ENCODE measurements at regions not wholly inside any gene's neighbourhood (a gene's known extent, or its start where the extent isn't known, plus 50 kb on each side); places are given as distances from the start of the nearest gene placed in this dataset.

- no peaks in the 10 kb centered on the region for H3K9me3 ChIP-seq
- no peak for DNase-seq (ENCODE audit: extremely low spot score in 2 of 2)
- H3K27me3 ChIP-seq = no peaks in the 10 kb centered on the region
- no peaks in the 10 kb centered on the region for H3K36me3 ChIP-seq
- no peak overlapping the region for H3K4me3 ChIP-seq
- intact Hi-C loops (cut with DNase I) = no loop called here
- H3K4me1 ChIP-seq = no peaks in the 10 kb centered on the region
- H3K27ac ChIP-seq = no peak overlapping the region
- TF ChIP-seq POLR2AphosphoS5 (IDR thresholded peaks at IDR 0.05; ENCODE audit: insufficient read depth in 1 of 2, low read depth in 1 of 2) = no peak
- TF ChIP-seq CTCF (IDR thresholded peaks at IDR 0.05) = no peak
- no peak for TF ChIP-seq POLR2A (IDR thresholded peaks at IDR 0.05)
These were observed 199.1 kb downstream of the MTRR start for GRCh38 chr5:8068078-8068477.

DNA sequence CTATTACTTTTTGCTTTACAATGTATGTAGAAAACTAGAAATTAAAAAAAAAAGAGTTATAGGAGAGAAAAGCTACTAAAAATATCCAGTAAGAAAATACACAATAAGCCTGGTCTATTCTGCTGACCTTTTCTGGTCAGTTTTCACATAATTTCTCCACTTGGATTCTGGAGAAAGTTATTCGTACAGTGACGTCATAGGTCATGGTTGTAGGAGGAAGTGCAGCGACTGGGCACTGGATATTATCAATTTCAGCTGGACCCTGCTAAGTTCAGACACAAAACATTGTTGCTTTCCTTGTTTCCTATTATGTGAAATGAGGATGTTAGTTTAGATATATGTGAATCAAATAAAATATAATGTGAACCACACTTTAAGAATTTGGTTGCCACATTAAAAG, 201.2 kb downstream of the MTRR start:
- intact Hi-C loops (cut with DNase I) = no loop called here
- Histone ChIP-seq H3K27ac (no peak overlapping the region), H3K36me3 (no peaks in the 10 kb centered on the region), H3K27me3 (no peaks in the 10 kb centered on the region), H3K4me3 (no peak overlapping the region), H3K4me1 (no peaks in the 10 kb centered on the region), H3K9me3 (no peaks in the 10 kb centered on the region)
- TF ChIP-seq POLR2AphosphoS5 (IDR thresholded peaks at IDR 0.05; ENCODE audit: insufficient read depth in 1 of 2, low read depth in 1 of 2) (no peak), CTCF (IDR thresholded peaks at IDR 0.05) (no peak)
- no peak for DNase-seq (ENCODE audit: extremely low spot score in 2 of 2)

- intact Hi-C loops (cut with DNase I) = no loop called here
- DNase-seq (ENCODE audit: extremely low spot score in 2 of 2) = no peak
- H3K36me3 ChIP-seq = no peaks in the 10 kb centered on the region
- H3K27ac ChIP-seq = no peak overlapping the region
- no peaks in the 10 kb centered on the region for H3K9me3 ChIP-seq
- H3K27me3 ChIP-seq = no peaks in the 10 kb centered on the region
- H3K4me1 ChIP-seq = no peaks in the 10 kb centered on the region
- no peak for TF ChIP-seq CTCF (IDR thresholded peaks at IDR 0.05)
- no peak overlapping the region for H3K4me3 ChIP-seq
These were observed 210.1 kb downstream of the MTRR start for GRCh38 chr5:8079056-8079455.

DNA sequence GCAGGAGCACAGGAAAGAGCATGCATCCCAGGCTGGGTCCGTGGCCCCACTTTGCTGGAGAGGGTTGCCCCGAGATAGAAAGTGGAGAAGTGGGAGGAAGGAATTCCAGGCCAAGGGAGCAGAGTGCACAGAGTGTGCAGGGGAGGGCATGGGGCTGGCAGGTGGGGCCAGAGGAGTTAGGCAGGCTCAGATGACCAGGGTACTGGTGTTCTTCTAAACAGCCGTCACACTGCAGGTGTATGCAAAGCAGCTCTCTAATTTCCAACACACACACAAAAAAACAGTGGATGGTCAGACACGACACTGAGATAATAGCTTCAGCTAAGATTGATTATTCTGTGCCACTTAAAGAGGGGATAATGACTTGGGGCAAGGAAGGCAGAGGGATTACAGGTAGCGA, 212.2 kb downstream of the MTRR start:
- intact Hi-C loops (cut with DNase I) = no loop called here
- no peak overlapping the region for H3K4me3 ChIP-seq
- no peak for TF ChIP-seq POLR2A (IDR thresholded peaks at IDR 0.05)
- no peak for TF ChIP-seq CTCF (IDR thresholded peaks at IDR 0.05)
- TF ChIP-seq POLR2AphosphoS5 (IDR thresholded peaks at IDR 0.05; ENCODE audit: insufficient read depth in 1 of 2, low read depth in 1 of 2) = no peak
- H3K9me3 ChIP-seq = no peaks in the 10 kb centered on the region
- no peaks in the 10 kb centered on the region for H3K4me1 ChIP-seq
- H3K36me3 ChIP-seq = no peaks in the 10 kb centered on the region
- DNase-seq (ENCODE audit: extremely low spot score in 2 of 2) = no peak
- H3K27ac ChIP-seq = no peak overlapping the region
- H3K27me3 ChIP-seq = no peaks in the 10 kb centered on the region

DNA sequence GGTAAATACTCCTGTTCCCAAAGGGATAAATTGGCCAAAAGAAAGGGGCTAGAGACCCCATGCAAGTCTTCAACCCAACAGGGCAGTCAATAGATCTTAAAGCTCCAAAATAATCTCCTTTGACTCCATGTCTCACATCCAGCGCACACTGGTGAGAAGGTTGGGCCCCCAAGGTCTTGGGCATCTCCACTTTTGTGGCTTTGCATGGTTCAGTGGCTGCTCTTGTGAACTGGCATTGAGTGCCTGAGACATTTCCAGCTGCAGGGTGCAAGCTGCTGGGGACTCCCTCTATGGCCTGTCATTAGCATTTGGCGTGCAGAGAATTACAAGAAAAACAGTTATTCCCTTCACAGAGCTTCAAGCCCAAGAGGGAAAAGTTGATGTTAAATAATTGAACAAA, 224.7 kb downstream of the MTRR start:
- H3K9me3 ChIP-seq = no peaks in the 10 kb centered on the region
- DNase-seq (ENCODE audit: extremely low spot score in 2 of 2) = no peak
- H3K27ac ChIP-seq = no peak overlapping the region
- no peaks in the 10 kb centered on the region for H3K4me1 ChIP-seq
- intact Hi-C loops (cut with DNase I) = no loop called here
- H3K4me3 ChIP-seq = no peak overlapping the region
- TF ChIP-seq POLR2AphosphoS5 (IDR thresholded peaks at IDR 0.05; ENCODE audit: insufficient read depth in 1 of 2, low read depth in 1 of 2) (no peak), CTCF (IDR thresholded peaks at IDR 0.05) (no peak), POLR2A (IDR thresholded peaks at IDR 0.05) (no peak)
- H3K36me3 ChIP-seq = no peaks in the 10 kb centered on the region
- H3K27me3 ChIP-seq = no peaks in the 10 kb centered on the region
